ENCODE measurements at regions not wholly inside any gene's neighbourhood (a gene's known extent, or its start where the extent isn't known, plus 50 kb on each side); places are given as distances from the start of the nearest gene placed in this dataset.

GRCh38 chr12:93167841-93168492 is 209.8 kb upstream of the NUDT4 start:
- DNase-seq = no peak
- intact Hi-C loops (cut with DNase I) = no loop called here
- no peak for TF ChIP-seq CTCF (IDR thresholded peaks at IDR 0.05)

GRCh38 chr12:93168751-93169150 is 209.0 kb upstream of the NUDT4 start:
- peaks cover 2 to 34% (median 11%) of the 10 kb centered on the region in 9 donors for H3K4me1 ChIP-seq
- DNase-seq (no peak), ATAC-seq (no peak)
- TF ChIP-seq CTCF (IDR thresholded peaks at IDR 0.05) = no peak
- intact Hi-C loops (cut with DNase I) = no loop called here
- peak overlapping the region in 6 of 10 donors; percentile 41 to 58 (median 56) for H3K4me3 ChIP-seq
- H3K9me3 ChIP-seq = no peaks in the 10 kb centered on the region
- 99% methylated on average over 3 of the region's 3 CpGs for WGBS, 2 donors
- H3K27ac ChIP-seq = peak overlapping the region in 2 of 10 donors; percentile 50 to 54
- H3K36me3 ChIP-seq = no peaks in the 10 kb centered on the region
- no peaks in the 10 kb centered on the region for H3K27me3 ChIP-seq

More at GRCh38 chr12:93167841-93168492, 209.8 kb upstream of the NUDT4 start:
- H3K36me3 ChIP-seq = no peaks in the 10 kb centered on the region
- peak overlapping the region in 8 of 10 donors; percentile 20 to 54 (median 42) for H3K27ac ChIP-seq
- no peaks in the 10 kb centered on the region for H3K27me3 ChIP-seq
- WGBS, 2 donors = 10 to 12% methylated on average over 16 of the region's 16 CpGs
- H3K4me1 ChIP-seq = peaks cover 0 to 26% (median 6%) of the 10 kb centered on the region in 9 donors
- H3K9me3 ChIP-seq = no peaks in the 10 kb centered on the region
- peak overlapping the region; percentile 9 to 58 (median 54) for H3K4me3 ChIP-seq
- ATAC-seq = peak; percentile 34 to 78 (median 55)

- no peak for DNase-seq
- intact Hi-C loops (cut with DNase I) = no loop called here
- Histone ChIP-seq H3K36me3 (no peaks in the 10 kb centered on the region), H3K9me3 (no peaks in the 10 kb centered on the region), H3K4me1 (peaks cover 6 to 42% (median 18%) of the 10 kb centered on the region in 9 donors), H3K27ac (no peak overlapping the region), H3K27me3 (no peaks in the 10 kb centered on the region), H3K4me3 (no peak overlapping the region)
- no peak for ATAC-seq
- no peak for TF ChIP-seq CTCF (IDR thresholded peaks at IDR 0.05)
Observed at GRCh38 chr12:93169536-93169935, 208.2 kb upstream of the NUDT4 start.

GRCh38 chr12:93170928-93171327 is 206.8 kb upstream of the NUDT4 start:
- WGBS, 2 donors = 73 to 97% methylated on average over 2 of the region's 2 CpGs

More at GRCh38 chr12:93170928-93171327, 206.8 kb upstream of the NUDT4 start:
- intact Hi-C loops (cut with DNase I) = loop anchor here in 1 of 10 donors (5.0 kb wide), 1 partner anchor 131 kb away; no protein-coding TSS in a partner anchor
- no peaks in the 10 kb centered on the region for H3K36me3 ChIP-seq
- H3K27ac ChIP-seq = no peak overlapping the region
- no peaks in the 10 kb centered on the region for H3K9me3 ChIP-seq
- no peak for DNase-seq
- no peak overlapping the region for H3K4me3 ChIP-seq
- TF ChIP-seq CTCF (IDR thresholded peaks at IDR 0.05) = no peak
- H3K4me1 ChIP-seq = peaks cover 6 to 56% (median 25%) of the 10 kb centered on the region in 9 donors
- no peaks in the 10 kb centered on the region for H3K27me3 ChIP-seq
- ATAC-seq = no peak

Measured in heart right ventricle (tissue), 16 donors.